Tibial nerve (tissue), 4 donors: ENCODE measurements at regions not wholly inside any gene's neighbourhood (a gene's known extent, or its start where the extent isn't known, plus 50 kb on each side); places are given as distances from the start of the nearest gene placed in this dataset.

Experiments used
- EP300 ChIP-seq, 2 donors: sonication (generic); formaldehyde crosslinking; IDR thresholded peaks; one replicate each; pipeline ENCODE4 v1.6.1; 2017; ENCODE audit warnings: antibody characterized with exemption in 2 of 2, mild to moderate bottlenecking in 1 of 2
- POLR2A ChIP-seq, 2 donors: fragments of 450-650 bp; IDR thresholded peaks; one replicate each; pipeline ENCODE4 v1.6.1; 2017; ENCODE audit warnings: antibody characterized with exemption in 2 of 2, mild to moderate bottlenecking in 2 of 2, moderate library complexity in 2 of 2
- TF ChIP-seq, protein P1 (sequence below), 5 experiments: fragments of 200-600 bp in 3 of 5; fragments of 450-650 bp in 2 of 5; sonication (generic) in 3 of 5; IDR thresholded peaks; one replicate each; pipeline ENCODE4 v1.5.1; 2016 to 2019; ENCODE audit warnings: antibody characterized with exemption in 5 of 5, mild to moderate bottlenecking in 3 of 5, moderate library complexity in 2 of 5

DNA sequence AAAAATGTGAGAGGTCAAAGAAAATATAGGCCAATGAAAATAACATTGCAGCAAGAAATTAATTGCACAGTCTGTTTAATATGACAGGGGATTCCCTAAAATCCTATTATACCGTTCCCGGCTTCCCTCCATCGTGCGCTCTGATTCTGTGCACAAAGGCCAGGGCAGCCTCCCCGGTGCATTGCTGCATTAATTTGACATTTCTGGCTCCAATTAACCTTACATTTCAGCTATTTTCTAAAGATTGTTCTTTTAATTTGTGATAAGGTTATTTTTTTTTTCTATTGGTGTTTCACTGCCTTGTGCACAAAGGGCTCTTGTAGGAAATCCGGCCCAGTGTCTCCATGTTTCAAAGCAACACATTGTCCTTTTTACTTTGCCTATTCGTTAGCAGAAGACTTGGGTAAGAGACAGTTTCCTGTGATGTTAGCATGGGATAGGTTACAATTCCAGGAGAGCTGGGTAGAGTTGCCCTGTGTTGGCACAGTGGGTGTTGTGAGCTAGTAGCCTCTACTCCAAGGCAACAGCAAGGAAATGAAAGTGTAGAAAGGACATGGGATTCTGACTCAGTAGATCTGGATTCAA lies 257.3 kb upstream of the IGF1R start:
- TF ChIP-seq, protein P1, sequence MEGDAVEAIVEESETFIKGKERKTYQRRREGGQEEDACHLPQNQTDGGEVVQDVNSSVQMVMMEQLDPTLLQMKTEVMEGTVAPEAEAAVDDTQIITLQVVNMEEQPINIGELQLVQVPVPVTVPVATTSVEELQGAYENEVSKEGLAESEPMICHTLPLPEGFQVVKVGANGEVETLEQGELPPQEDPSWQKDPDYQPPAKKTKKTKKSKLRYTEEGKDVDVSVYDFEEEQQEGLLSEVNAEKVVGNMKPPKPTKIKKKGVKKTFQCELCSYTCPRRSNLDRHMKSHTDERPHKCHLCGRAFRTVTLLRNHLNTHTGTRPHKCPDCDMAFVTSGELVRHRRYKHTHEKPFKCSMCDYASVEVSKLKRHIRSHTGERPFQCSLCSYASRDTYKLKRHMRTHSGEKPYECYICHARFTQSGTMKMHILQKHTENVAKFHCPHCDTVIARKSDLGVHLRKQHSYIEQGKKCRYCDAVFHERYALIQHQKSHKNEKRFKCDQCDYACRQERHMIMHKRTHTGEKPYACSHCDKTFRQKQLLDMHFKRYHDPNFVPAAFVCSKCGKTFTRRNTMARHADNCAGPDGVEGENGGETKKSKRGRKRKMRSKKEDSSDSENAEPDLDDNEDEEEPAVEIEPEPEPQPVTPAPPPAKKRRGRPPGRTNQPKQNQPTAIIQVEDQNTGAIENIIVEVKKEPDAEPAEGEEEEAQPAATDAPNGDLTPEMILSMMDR (IDR thresholded peaks at IDR 0.05), result no peak
- TF ChIP-seq POLR2A (IDR thresholded peaks at IDR 0.05) (no peak), EP300 (IDR thresholded peaks at IDR 0.05) (no peak)
